ENCODE measurements at regions not wholly inside any gene's neighbourhood (a gene's known extent, or its start where the extent isn't known, plus 50 kb on each side); places are given as distances from the start of the nearest gene placed in this dataset.

DNA sequence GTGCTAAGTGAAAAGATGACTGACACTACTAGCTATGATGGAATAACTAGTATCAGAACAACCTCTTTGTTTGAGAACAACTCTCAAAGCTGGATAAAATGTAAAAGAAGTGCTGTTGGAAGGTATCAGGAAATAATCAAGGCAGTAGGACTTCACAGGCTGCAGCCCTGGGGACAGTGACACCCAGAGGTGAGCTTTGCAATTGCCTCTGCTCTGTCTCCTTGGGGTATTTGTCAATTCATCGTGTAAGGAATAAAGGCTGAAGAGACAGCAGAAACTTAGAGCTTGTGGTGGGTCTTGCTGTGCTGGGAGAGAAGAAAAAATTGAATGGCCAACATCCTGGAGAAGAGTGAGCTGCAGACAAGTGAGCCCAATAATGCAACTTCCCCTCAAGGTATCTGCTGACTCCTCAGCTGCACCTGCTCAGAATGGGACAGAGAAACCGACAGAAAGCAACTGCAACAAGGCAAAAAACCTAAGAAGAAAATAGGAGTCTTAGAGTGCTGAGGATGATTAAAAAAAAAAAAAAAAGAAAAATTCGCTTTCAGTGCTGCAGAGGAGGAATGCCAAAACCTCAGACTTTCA is 141.1 kb downstream of the RCN1 start:
- TF ChIP-seq SOX6 (IDR thresholded peaks at IDR 0.05) = no peak
- no peak for TF ChIP-seq TAF1 (IDR thresholded peaks at IDR 0.05; ENCODE audit: control insufficient read depth, extremely low read depth, insufficient read depth, low read length, severe bottlenecking)
- no peak for TF ChIP-seq TEAD1 (CRISPR knock-in tag; IDR thresholded peaks at IDR 0.05)
- no peak for TF ChIP-seq BDP1 (IDR thresholded peaks at IDR 0.05; ENCODE audit: insufficient read depth, insufficient read length)
- no peak for TF ChIP-seq POLR2AphosphoS2 (IDR thresholded peaks at IDR 0.05; ENCODE audit: low read length)
- TF ChIP-seq TCF7L2 (IDR thresholded peaks at IDR 0.05; ENCODE audit: low read depth, low read length) = no peak
- no peak for TF ChIP-seq ZBTB1 (CRISPR knock-in tag; IDR thresholded peaks at IDR 0.05; ENCODE audit: borderline replicate concordance, low read depth)
- TF ChIP-seq SREBF2 (CRISPR knock-in tag; IDR thresholded peaks at IDR 0.05) = no peak
- TF ChIP-seq, protein P1, sequence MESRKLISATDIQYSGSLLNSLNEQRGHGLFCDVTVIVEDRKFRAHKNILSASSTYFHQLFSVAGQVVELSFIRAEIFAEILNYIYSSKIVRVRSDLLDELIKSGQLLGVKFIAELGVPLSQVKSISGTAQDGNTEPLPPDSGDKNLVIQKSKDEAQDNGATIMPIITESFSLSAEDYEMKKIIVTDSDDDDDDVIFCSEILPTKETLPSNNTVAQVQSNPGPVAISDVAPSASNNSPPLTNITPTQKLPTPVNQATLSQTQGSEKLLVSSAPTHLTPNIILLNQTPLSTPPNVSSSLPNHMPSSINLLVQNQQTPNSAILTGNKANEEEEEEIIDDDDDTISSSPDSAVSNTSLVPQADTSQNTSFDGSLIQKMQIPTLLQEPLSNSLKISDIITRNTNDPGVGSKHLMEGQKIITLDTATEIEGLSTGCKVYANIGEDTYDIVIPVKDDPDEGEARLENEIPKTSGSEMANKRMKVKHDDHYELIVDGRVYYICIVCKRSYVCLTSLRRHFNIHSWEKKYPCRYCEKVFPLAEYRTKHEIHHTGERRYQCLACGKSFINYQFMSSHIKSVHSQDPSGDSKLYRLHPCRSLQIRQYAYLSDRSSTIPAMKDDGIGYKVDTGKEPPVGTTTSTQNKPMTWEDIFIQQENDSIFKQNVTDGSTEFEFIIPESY (CRISPR knock-in tag; IDR thresholded peaks at IDR 0.05) = no peak
- TF ChIP-seq NBN (IDR thresholded peaks at IDR 0.05; ENCODE audit: low read depth) = no peak

Data from K562 (cell line).